Endothelial cell (in vitro differentiated cells): ENCODE measurements at regions not wholly inside any gene's neighbourhood (a gene's known extent, or its start where the extent isn't known, plus 50 kb on each side); places are given as distances from the start of the nearest gene placed in this dataset.
"Not testable (repeated sequence)": the region's sequence is repeated elsewhere in the genome, so short reads cannot be mapped to it uniquely, and the experiment has no call there.

Source experiments
- DNase-seq: peaks from one replicate; pipeline ENCODE4 v3.0.0; 2021; ENCODE audit warnings: low spot score
- H3K27ac Mint-ChIP-seq: one replicate; pipeline ENCODE4 v1.8.0; 2021; ENCODE audit warnings: mixed read lengths, inconsistent platforms; ENCODE audit not compliant: unreplicated experiment
- H3K27me3 Mint-ChIP-seq: one replicate; pipeline ENCODE4 v1.8.0; 2021; ENCODE audit warnings: mild to moderate bottlenecking, moderate library complexity, mixed read lengths, inconsistent platforms; ENCODE audit not compliant: unreplicated experiment
- H3K36me3 Mint-ChIP-seq: one replicate; pipeline ENCODE4 v1.8.0; 2021; ENCODE audit warnings: mild to moderate bottlenecking, low read depth, mixed read lengths, inconsistent platforms; ENCODE audit not compliant: unreplicated experiment
- H3K4me1 Mint-ChIP-seq: one replicate; pipeline ENCODE4 v1.8.0; 2021; ENCODE audit warnings: mild to moderate bottlenecking, mixed read lengths, inconsistent platforms; ENCODE audit not compliant: unreplicated experiment
- H3K4me3 Mint-ChIP-seq: one replicate; pipeline ENCODE4 v1.8.0; 2021; ENCODE audit warnings: mild to moderate bottlenecking, mixed read lengths, inconsistent platforms; ENCODE audit not compliant: unreplicated experiment
- H3K9me3 Mint-ChIP-seq: one replicate; pipeline ENCODE4 v1.8.0; 2021; ENCODE audit warnings: mixed read lengths, inconsistent platforms; ENCODE audit not compliant: unreplicated experiment
- CTCF ChIP-seq: fragments of 200-600 bp; sonication (generic); IDR thresholded peaks from one replicate; pipeline ENCODE4 v1.5.0; 2021; ENCODE audit warnings: antibody characterized with exemption; ENCODE audit not compliant: unreplicated experiment

GRCh38 chr14:82999802-83000201, 1466.1 kb upstream of the SEL1L start:
- Mint-ChIP-seq H3K4me3 (no peak overlapping the region), H3K4me1 (no peaks in the 10 kb centered on the region), H3K27me3 (peaks cover 1% of the 10 kb centered on the region), H3K27ac (no peak overlapping the region), H3K36me3 (no peaks in the 10 kb centered on the region), H3K9me3 (no peaks in the 10 kb centered on the region)
- peak; percentile 38 for TF ChIP-seq CTCF
- DNase-seq: no peak

GRCh38 chr14:83004456-83005006, 1470.9 kb upstream of the SEL1L start:
- H3K4me1 Mint-ChIP-seq: no peaks in the 10 kb centered on the region
- TF ChIP-seq CTCF: no peak
- H3K27me3 Mint-ChIP-seq: peaks cover 1% of the 10 kb centered on the region
- no peak overlapping the region for H3K27ac Mint-ChIP-seq
- no peak for DNase-seq
- H3K36me3 Mint-ChIP-seq: peaks cover 5% of the 10 kb centered on the region
- H3K4me3 Mint-ChIP-seq: no peak overlapping the region
- peaks cover 14% of the 10 kb centered on the region for H3K9me3 Mint-ChIP-seq

- Mint-ChIP-seq H3K27me3 (peaks cover 1% of the 10 kb centered on the region), H3K27ac (no peak overlapping the region), H3K9me3 (peaks cover 14% of the 10 kb centered on the region), H3K36me3 (peaks cover 5% of the 10 kb centered on the region), H3K4me1 (no peaks in the 10 kb centered on the region), H3K4me3 (no peak overlapping the region)
- no peak for DNase-seq
- no peak for TF ChIP-seq CTCF
These were observed 1472.5 kb upstream of the SEL1L start for GRCh38 chr14:83006121-83006670.

- DNase-seq, H3K27ac Mint-ChIP-seq, H3K36me3 Mint-ChIP-seq, H3K4me3 Mint-ChIP-seq, H3K4me1 Mint-ChIP-seq, H3K27me3 Mint-ChIP-seq: not testable (repeated sequence)
- peaks cover 14% of the 10 kb centered on the region for H3K9me3 Mint-ChIP-seq
These were observed 1473.4 kb upstream of the SEL1L start for GRCh38 chr14:83007052-83007451.

GRCh38 chr14:83007641-83008225, 1474.1 kb upstream of the SEL1L start:
- Mint-ChIP-seq H3K9me3 (peaks cover 14% of the 10 kb centered on the region), H3K36me3 (peaks cover 5% of the 10 kb centered on the region), H3K4me1 (no peaks in the 10 kb centered on the region), H3K27ac (no peak overlapping the region), H3K27me3 (peaks cover 1% of the 10 kb centered on the region), H3K4me3 (no peak overlapping the region)
- DNase-seq: no peak
- TF ChIP-seq CTCF: no peak
